CD4-positive, alpha-beta T cell treated with Interleukin-6 at 100 ng/mL for 8 hours (primary cell): ENCODE measurements at regions not wholly inside any gene's neighbourhood (a gene's known extent, or its start where the extent isn't known, plus 50 kb on each side); places are given as distances from the start of the nearest gene placed in this dataset.

Source experiments
- DNase-seq: peaks from one replicate; pipeline ENCODE4 v3.0.0-alpha.2; 2020; ENCODE audit warnings: mixed read lengths, low spot score

DNA sequence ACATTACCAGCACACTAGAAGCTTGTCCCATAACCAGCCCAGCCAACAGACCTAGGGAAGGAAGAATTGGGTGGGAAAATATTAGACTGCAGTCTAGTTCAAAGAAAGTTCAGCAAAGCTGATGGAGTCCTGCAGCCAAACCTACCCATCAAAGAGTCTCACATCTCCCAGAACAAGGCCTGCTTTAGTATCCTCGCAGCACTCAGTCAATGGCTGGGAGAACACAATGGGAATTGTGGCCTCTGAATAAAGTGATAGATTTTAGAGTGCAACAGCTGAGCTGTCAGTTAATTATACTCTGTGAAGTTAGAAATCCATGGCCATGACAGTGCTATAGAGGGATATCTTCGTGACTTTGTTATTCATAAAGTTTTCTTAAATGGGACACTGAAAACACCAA, 207.2 kb upstream of the NAALADL2 start:
- DNase-seq: no peak

DNA sequence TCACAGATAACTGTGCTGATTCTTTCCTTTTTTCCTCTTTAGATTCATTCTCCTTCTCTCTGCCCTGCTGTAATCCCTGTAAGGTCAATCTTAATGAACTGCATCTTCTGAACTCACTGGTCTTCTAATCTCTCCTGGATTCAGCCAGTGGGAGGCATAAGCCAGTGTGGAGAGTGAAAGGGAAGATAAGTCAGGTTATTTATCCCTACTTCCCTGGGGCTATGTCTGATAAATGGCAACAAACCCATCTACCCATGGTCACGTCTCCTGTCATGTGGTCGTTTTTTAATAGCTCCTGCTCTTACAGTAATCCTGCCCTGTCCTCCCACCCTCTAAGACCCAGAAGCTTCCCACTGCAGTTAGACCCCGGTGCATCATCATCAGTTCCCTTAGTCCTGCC, 199.6 kb upstream of the NAALADL2 start:
- DNase-seq: no peak

GRCh38 chr3:174662653-174663052, 196.5 kb upstream of the NAALADL2 start:
- no peak for DNase-seq

GRCh38 chr3:174667386-174667785, 191.7 kb upstream of the NAALADL2 start:
- no peak for DNase-seq

DNA sequence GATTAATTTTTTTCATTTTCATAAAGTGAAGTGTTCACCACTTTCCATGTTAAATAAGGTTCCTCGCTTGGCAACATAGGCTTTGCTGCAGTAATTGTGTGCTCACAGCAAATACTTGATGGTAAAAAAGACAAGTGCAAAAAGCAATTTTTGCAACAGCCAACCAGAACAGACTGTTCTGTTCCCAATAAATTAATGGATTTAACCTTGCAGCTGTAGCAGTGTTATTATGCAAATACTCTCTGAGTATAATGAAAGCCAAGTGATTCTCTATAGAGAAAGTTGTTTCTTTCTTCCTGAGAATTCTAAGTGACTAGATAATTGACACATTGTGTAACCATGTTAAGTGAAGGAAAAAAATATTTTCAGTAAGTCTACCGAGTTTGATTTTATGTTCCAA, 183.7 kb upstream of the NAALADL2 start:
- DNase-seq: no peak

- DNase-seq: no peak
Observed at GRCh38 chr3:174681784-174682183, 177.3 kb upstream of the NAALADL2 start.

- DNase-seq: no peak
Observed at GRCh38 chr3:174685796-174686195, 173.3 kb upstream of the NAALADL2 start.

DNA sequence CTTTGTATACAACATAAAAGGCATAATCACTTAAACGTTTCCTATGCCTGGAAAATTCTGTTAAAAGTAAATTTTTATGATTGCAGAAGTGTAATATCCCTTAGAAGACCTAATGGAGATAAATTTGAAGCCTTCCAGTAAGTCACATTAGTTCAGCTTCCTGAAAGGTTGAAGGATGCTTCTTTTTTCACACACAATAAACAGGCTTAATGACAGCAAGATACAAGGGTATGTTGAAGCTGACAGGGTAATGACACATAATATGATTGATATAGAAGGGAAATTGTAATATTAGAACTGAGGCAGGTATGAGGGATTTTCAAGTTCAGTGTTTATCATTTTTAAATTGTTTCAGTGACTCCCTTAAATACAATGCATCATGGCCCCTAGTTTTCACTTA, 161.8 kb upstream of the NAALADL2 start:
- DNase-seq: no peak

GRCh38 chr3:174700736-174701135, 158.4 kb upstream of the NAALADL2 start:
- DNase-seq: no peak

GRCh38 chr3:174710612-174711011, 148.5 kb upstream of the NAALADL2 start:
- no peak for DNase-seq

GRCh38 chr3:174715386-174715785, 143.7 kb upstream of the NAALADL2 start:
- no peak for DNase-seq

DNA sequence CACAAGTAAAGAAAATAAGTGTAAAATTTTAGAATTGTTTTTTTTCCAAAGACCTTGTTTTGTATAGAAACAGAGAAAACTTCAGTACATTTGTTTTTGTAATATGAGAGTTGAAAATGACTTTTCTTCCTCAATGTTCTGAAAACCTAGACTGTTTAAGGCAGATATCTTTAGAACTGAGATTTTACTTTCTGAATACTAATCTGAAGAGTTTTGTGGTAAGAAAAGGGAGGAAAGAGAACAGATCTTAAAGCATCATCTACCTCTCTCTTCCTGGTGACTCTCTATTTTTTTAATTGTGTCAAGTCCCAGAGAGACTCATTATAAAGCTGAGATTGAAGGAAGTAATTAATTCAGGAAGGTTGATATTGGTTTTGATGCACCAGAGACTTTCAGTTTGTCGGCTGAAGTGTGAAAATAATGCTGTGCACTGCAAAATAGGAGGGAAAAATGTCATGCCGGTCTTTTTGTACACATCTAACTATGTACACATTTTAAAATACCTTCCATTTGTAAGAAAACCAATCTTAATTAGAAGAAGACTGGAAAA, 142.1 kb upstream of the NAALADL2 start:
- DNase-seq: no peak

- no peak for DNase-seq
Observed at GRCh38 chr3:174720717-174721116, 138.4 kb upstream of the NAALADL2 start.

DNA sequence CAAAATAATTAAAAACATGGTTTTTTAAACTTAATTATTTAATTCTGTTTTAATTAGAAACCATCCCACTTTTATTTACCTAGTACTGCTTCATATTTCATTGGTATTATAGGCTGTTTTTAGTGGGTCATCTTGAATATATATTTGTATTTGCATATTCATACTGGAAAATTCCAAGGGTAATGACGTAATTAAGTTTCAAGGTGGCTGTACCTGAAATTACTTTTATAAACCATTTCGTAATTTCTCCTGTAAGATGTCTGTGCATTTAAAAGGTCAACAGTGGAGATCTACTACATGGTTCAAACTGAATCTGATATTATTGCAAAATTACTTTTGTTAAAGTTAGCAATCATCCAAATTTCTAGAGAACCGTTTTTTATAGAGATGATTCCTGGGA, 133.8 kb upstream of the NAALADL2 start:
- no peak for DNase-seq

- no peak for DNase-seq
Observed at GRCh38 chr3:174737966-174738365, 121.2 kb upstream of the NAALADL2 start.

GRCh38 chr3:174749143-174749542, 110.0 kb upstream of the NAALADL2 start:
- no peak for DNase-seq

GRCh38 chr3:174755833-174756829, 103.0 kb upstream of the NAALADL2 start:
- no peak for DNase-seq

DNA sequence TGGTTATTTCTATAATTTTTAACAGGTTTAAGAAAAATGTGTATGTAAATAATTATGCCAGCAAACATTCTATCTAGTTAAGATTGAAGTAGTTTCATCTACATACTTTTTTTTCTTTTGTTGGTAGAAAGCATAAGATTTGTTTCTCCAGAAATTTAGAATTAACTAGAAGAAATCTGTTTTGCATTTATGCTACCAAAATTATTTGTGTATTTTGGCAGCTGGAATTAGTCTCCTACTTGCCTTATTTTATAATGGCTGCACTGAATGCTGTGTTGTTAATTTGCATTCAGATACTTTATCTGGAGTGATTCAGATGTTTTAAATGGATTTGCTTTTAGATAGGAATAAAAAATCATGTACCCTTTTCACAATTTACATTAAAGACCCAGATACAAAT, 100.2 kb upstream of the NAALADL2 start:
- no peak for DNase-seq

GRCh38 chr3:174767406-174767805, 91.7 kb upstream of the NAALADL2 start:
- no peak for DNase-seq

DNA sequence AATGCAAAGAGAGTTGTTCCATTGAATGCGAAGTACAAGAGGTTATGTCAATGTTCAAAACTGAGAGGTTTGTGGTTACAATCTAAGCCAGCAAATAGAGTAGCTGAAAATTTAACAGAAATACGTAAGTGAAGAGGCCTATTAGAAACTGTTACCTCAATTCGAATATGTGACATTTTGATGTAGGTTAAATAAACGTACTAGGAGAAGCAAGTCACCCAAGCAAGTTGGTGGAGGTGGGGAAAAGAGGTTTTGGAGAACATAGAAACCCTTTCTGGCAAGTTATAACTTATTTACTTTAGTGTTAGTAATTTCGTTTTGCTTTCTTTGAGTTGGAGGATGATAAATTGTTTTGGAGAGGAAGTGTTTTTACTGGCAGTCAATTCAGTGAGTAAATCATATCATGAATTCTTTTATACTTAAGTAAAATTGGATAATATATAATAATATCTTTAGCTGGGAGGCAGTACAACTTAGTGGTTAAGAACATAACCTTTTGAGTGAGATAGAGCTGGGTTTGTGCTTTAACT, 91.2 kb upstream of the NAALADL2 start:
- DNase-seq: no peak

- DNase-seq: no peak
Observed at GRCh38 chr3:174769171-174769570, 90.0 kb upstream of the NAALADL2 start.

- no peak for DNase-seq
Observed at GRCh38 chr3:174775603-174776002, 83.5 kb upstream of the NAALADL2 start.

DNA sequence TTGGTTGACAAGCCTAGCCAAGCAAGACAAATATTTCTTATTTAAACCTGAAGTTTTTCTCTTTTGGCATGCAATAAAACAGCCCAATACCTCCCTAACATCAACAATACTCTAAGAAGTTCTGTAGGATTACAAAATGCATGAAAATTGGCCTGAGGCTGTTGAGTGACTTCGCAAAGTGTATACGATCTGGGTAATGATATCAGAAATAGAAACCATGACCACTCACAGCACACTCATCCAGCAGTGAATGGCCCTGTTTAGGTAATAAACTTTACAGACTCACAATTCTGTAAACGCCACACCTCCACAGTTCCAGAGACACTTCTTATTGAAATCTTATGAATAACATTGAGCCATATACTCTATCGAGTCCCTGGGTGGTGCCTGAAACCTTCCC, 83.0 kb upstream of the NAALADL2 start:
- no peak for DNase-seq
